Right ventricle myocardium inferior (tissue), 1 donor: ENCODE measurements at regions not wholly inside any gene's neighbourhood (a gene's known extent, or its start where the extent isn't known, plus 50 kb on each side); places are given as distances from the start of the nearest gene placed in this dataset.
A peak's percentile ranks its signal among the peaks of the same experiment; 100 is the strongest.
"Not testable (repeated sequence)": the region's sequence is repeated elsewhere in the genome, so short reads cannot be mapped to it uniquely, and the experiment has no call there.

Source experiments
- ATAC-seq: fragments of 200-7000 bp; cut with Tn5 transposase; one replicate; pipeline ENCODE4 v1.9.1; 2020; ENCODE audit warnings: mild to moderate bottlenecking, moderate library complexity
- DNase-seq: peaks from one replicate; pipeline ENCODE4 v3.0.0; 2021; ENCODE audit errors: missing footprints
- intact Hi-C: fragments of 100-400 bp; cut with DNase I; formaldehyde crosslinking; loops from one replicate; pipeline ENCODE4 v1.11.0; 2022
- donor health status: DM: no; HTN: yes; CAD: no; lungs with severe emphysema.

DNA sequence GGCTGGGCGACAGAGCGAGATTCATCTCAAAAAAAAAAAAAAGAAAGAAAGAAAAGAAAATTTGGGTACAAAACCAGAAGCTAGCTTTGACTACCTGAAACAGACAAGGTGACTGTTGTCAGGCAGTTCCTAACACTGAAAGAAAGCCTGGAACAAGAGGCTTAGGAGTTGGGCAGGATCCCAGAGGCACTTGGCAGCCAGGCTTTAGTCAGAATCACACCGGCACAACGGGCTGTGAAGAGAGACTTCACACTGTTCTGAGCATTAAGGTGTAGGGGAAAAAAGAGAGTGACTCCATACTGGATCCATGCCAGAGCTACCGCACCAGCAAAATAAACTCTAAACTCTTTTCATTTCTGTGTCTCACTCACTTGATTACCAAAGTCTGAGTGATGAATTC is 130.8 kb downstream of the ZNF467 start:
- intact Hi-C loops, result no loop called here
- ATAC-seq (peak; percentile 84), DNase-seq (no peak)

- intact Hi-C loops, result no loop called here
- DNase-seq (no peak), ATAC-seq (no peak)
These were observed 134.6 kb downstream of the ZNF467 start for GRCh38 chr7:149638566-149639320.

- no peak for ATAC-seq
- intact Hi-C loops, result no loop called here
- no peak for DNase-seq
These were observed 135.3 kb downstream of the ZNF467 start for GRCh38 chr7:149637911-149638565.

GRCh38 chr7:149635561-149636329 is 137.6 kb downstream of the ZNF467 start:
- intact Hi-C loops, result no loop called here
- ATAC-seq, result no peak

DNA sequence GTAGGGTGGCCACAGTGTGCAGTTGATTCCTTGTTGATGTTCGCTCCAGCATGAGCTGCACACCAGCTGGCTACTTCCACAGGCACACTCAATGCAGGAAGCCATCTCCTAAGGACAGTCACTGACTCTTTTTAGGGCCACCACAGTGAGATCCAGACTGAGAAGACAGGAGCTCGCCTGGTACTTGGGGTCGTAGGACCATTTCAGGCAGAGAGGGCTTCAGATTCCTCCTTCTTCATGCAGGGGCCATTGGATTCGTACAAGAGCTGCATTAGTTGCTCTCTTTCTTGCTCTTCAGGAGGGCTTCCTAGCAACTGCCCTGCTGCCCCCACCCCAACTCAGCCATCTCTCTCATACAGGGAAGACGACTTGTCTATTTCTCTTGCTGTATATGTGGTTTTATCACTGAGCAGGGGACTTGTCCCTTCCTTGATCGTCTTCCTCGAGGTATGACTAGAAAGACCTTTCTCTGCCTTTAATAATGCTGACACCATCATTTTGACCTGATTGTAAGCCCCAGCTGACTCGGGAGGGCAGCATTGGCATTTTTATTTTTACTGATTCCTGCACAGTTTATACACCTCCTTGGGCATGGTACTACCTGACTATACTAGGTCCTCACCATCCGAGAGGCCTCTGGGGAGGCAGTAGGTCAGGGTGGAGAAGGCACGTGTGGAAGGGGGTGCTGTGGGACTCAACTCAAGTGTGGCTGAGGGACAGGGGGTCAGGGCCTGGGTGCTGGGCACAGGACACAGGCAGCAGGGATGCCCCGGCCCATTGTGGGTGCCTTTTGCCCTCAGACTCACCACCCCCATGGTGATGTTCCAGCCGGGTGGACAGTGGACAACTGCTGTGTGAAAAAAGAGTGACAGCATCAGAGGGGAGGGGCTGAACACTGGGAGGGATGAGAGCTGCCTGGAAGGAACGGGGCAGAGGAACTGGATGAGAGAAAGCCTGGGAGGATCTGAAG is 136.7 kb upstream of the ZNF746 start:
- intact Hi-C loops, result no loop called here
- ATAC-seq (no peak), DNase-seq (no peak)

More at GRCh38 chr7:149635561-149636329, 137.6 kb downstream of the ZNF467 start:
- DNase-seq, result no peak

GRCh38 chr7:149628361-149629149 is 130.9 kb upstream of the ZNF746 start:
- not testable (repeated sequence) for DNase-seq, ATAC-seq
- intact Hi-C loops, result loop anchor here (5.0 to 10.0 kb wide), 3 partner anchors 89 to 204 kb away; partner anchors contain the start of gene ZNF746

GRCh38 chr7:149627911-149628310 is 130.3 kb upstream of the ZNF746 start:
- ATAC-seq, result no peak
- intact Hi-C loops, result loop anchor here (5.0 to 10.0 kb wide), 3 partner anchors 89 to 203 kb away; partner anchors contain the start of gene ZNF746

GRCh38 chr7:149626972-149627371 is 129.4 kb upstream of the ZNF746 start:
- intact Hi-C loops, result loop anchor here (5.0 to 10.0 kb wide), 3 partner anchors 90 to 202 kb away; partner anchors contain the start of gene ZNF746
- ATAC-seq (no peak), DNase-seq (no peak)

More at GRCh38 chr7:149627911-149628310, 130.3 kb upstream of the ZNF746 start:
- no peak for DNase-seq

GRCh38 chr7:149625947-149626392 is 128.4 kb upstream of the ZNF746 start:
- no peak for DNase-seq
- intact Hi-C loops, result loop anchor here (5.0 to 10.0 kb wide), 3 partner anchors 91 to 201 kb away; partner anchors contain the start of gene ZNF746

GRCh38 chr7:149625340-149625946 is 127.8 kb upstream of the ZNF746 start:
- intact Hi-C loops, result loop anchor here (5.0 to 10.0 kb wide), 3 partner anchors 92 to 201 kb away; partner anchors contain the start of gene ZNF746
- DNase-seq, result peak; percentile 84
- ATAC-seq, result peak; percentile 40

More at GRCh38 chr7:149625947-149626392, 128.4 kb upstream of the ZNF746 start:
- no peak for ATAC-seq

GRCh38 chr7:149624419-149625339 is 127.1 kb upstream of the ZNF746 start:
- intact Hi-C loops, result loop anchor here (5.0 to 10.0 kb wide), 3 partner anchors 93 to 200 kb away; partner anchors contain the start of gene ZNF746

DNA sequence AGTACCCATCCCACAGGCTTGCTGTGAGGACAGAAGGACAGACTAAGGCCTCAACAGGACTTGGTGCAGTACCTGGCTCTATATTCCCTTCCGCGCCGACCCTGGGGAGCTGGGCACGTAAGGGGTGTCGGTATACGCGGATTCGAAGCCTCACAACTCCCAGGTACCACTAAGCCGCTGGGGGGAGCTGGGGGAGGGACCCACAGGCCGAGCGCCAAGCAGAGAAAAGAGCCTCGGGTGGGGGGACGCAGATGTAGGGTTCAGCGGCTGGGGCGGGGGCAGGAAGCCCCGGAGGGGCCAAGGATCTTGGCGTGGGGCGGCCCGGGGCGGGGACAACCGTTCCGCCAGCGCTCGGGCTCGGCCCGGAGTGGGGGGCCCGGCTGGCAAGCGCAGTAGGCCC is 126.4 kb upstream of the ZNF746 start:
- ATAC-seq (peak; percentile 9), DNase-seq (no peak)
- intact Hi-C loops, result loop anchor here (10.0 kb wide), 2 partner anchors 129 to 199 kb away; partner anchors contain the start of gene ZNF746

More at GRCh38 chr7:149624419-149625339, 127.1 kb upstream of the ZNF746 start:
- peak; percentile 98 for ATAC-seq
- DNase-seq, result peak; percentile 99

DNA sequence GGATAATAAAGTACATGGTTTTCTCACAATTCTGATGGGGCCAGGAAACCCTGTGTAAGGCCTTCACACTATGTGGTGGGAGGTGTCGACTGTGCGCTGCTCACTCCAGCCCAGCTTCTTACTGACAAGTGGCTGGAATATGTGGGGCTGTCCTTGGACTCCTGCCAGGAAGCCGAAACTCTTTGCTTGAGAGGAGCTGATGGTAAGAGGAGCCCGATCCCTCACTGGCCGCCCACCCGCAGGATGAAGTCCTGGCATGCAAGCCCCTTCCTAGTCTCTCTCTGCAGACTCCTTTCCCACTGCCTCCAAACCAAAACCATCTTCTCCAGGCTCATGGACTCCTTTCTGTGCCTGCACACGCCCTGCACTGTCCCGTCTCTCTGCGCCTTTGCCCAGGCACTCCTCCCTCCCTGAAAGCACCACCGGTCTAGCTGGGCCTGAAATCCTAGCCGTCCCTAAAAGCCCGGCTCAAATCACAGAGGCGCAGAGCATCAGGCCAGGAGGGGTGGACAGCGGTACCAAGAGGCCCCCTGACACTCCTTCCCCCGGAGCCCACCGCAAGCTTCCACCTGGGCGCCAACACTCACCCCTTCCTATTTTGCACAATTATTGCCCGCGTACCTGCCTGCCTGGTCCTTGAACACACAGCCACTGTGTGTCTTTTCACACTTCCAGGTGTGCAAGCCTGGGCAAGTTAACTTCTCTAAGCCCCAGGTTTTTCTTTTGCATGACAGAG is 125.8 kb upstream of the ZNF746 start:
- intact Hi-C loops, result loop anchor here (10.0 kb wide), 2 partner anchors 129 to 199 kb away; partner anchors contain the start of gene ZNF746
- not testable (repeated sequence) for ATAC-seq, DNase-seq

- DNase-seq (no peak), ATAC-seq (no peak)
- intact Hi-C loops, result loop anchor here (10.0 kb wide), 2 partner anchors 128 to 198 kb away; partner anchors contain the start of gene ZNF746
These were observed 125.0 kb upstream of the ZNF746 start for GRCh38 chr7:149622444-149623210.
